Heart left ventricle (tissue), 13 donors: ENCODE measurements at regions not wholly inside any gene's neighbourhood (a gene's known extent, or its start where the extent isn't known, plus 50 kb on each side); places are given as distances from the start of the nearest gene placed in this dataset.

Source experiments
- POLR2A ChIP-seq, 2 donors: fragments of 450-650 bp; IDR thresholded peaks; one replicate each; pipeline ENCODE4 v1.6.1; 2017; ENCODE audit warnings: antibody characterized with exemption in 2 of 2, mild to moderate bottlenecking in 2 of 2, moderate library complexity in 2 of 2
- TF ChIP-seq, protein P1 (sequence below), 12 donors: fragments of 200-600 bp; sonication (generic) in 4 of 12; IDR thresholded peaks; one replicate each; pipeline versions ENCODE4 v1.5.0 to v1.8.0; 2018 to 2022; ENCODE audit warnings: antibody characterized with exemption in 12 of 12, mild to moderate bottlenecking in 5 of 12
- donor health status: ischemic (EF 13 %, LVEDD 7.1; RV severe dilation, severe dysfunction).
- donor health status: DM: no; HTN: yes; CAD: no.
- donor health status: DM: no; HTN: no; CAD: no.
- donor health status: ischemic (EF 25% LVEDD 6.9; RV normal size, moderate dysfunction).
- donor health status: ischemic (EF 25% LVEDD 5.7; RV mildly dilated, moderate dysfunction).
- donor health status: ischemic (EF 35%, LVEDD 5.7; RV mildly dilated, moderate dysfunction).
- donor health status: nonischemic (EF 11% LVEDD 7.7; RV severe dilation, severe dysfunction).
- donor health status: DM: yes; HTN: yes; CAD: no.
- donor health status: PGD.
- donor health status: ischemic (EF 29% LVEDD 5.4; RV normal size, mild dysfunction).
- donor health status: nonischemic (EF 23%, LVEDD 6.1; RV moderate dilation, normal function).

DNA sequence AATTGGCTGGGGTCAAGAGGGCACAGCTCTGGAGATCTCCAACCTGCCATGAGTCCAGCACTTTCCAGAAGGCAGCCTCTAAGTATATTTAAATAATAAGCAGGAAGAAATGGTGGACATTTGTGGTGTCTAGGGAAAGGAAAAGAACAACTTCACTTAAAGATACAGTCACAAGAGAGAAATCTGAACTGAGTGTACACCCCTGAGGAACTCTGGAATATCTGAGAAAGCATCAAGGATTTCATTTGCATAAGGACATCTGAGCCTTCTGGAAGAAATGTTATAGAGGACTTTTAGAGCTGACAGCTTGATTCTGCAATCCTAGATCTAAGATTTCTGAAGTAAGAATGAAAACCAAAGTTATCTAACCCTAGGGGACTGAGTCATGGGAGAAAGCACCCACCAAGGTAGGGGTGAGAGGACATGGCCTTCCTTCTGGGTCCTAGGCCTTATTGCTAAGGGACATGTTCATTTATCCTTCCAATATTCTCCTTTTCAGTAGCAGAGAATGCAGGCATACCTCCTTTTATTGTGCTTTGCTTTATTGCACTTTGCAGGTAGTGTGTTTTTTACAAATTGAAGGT is 253.4 kb upstream of the SLC24A2 start:
- TF ChIP-seq, protein P1, sequence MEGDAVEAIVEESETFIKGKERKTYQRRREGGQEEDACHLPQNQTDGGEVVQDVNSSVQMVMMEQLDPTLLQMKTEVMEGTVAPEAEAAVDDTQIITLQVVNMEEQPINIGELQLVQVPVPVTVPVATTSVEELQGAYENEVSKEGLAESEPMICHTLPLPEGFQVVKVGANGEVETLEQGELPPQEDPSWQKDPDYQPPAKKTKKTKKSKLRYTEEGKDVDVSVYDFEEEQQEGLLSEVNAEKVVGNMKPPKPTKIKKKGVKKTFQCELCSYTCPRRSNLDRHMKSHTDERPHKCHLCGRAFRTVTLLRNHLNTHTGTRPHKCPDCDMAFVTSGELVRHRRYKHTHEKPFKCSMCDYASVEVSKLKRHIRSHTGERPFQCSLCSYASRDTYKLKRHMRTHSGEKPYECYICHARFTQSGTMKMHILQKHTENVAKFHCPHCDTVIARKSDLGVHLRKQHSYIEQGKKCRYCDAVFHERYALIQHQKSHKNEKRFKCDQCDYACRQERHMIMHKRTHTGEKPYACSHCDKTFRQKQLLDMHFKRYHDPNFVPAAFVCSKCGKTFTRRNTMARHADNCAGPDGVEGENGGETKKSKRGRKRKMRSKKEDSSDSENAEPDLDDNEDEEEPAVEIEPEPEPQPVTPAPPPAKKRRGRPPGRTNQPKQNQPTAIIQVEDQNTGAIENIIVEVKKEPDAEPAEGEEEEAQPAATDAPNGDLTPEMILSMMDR (IDR thresholded peaks at IDR 0.05): no peak
- TF ChIP-seq POLR2A (IDR thresholded peaks at IDR 0.05): no peak
